SJCRH30 (cell line): ENCODE measurements at regions not wholly inside any gene's neighbourhood (a gene's known extent, or its start where the extent isn't known, plus 50 kb on each side); places are given as distances from the start of the nearest gene placed in this dataset.
A peak's percentile ranks its signal among the peaks of the same experiment; 100 is the strongest.

Source experiments
- DNase-seq, 2 experiments: peaks; one replicate each; pipeline ENCODE4 v3.0.0-alpha.2; 2015 to 2020
- H3K27ac ChIP-seq: fragments of 250-450 bp; sonication (Bioruptor Pico); 2 replicates; pipeline ENCODE4 v1.5.1; 2020; ENCODE audit warnings: mild to moderate bottlenecking, moderate library complexity
- H3K27me3 ChIP-seq: fragments of 250-450 bp; sonication (Bioruptor Pico); 2 replicates; pipeline ENCODE4 v1.5.1; 2020; ENCODE audit warnings: mild to moderate bottlenecking, moderate library complexity
- H3K36me3 ChIP-seq: fragments of 250-450 bp; sonication (Bioruptor Pico); 2 replicates; pipeline ENCODE4 v1.5.1; 2020; ENCODE audit warnings: mild to moderate bottlenecking, moderate library complexity
- H3K4me1 ChIP-seq: fragments of 250-450 bp; sonication (Bioruptor Pico); 2 replicates; pipeline ENCODE4 v1.5.1; 2020; ENCODE audit warnings: mild to moderate bottlenecking, moderate library complexity
- H3K4me3 ChIP-seq: fragments of 250-450 bp; sonication (Bioruptor Pico); 2 replicates; pipeline ENCODE4 v1.5.1; 2020; ENCODE audit warnings: mild to moderate bottlenecking, moderate library complexity
- H3K9me3 ChIP-seq: fragments of 250-450 bp; sonication (Bioruptor Pico); replicated peaks from 2 replicates; pipeline ENCODE4 v1.5.1; 2020; ENCODE audit warnings: mild to moderate bottlenecking, moderate library complexity

- Histone ChIP-seq H3K4me1 (no peaks in the 10 kb centered on the region), H3K4me3 (no peak overlapping the region), H3K27me3 (no peaks in the 10 kb centered on the region), H3K36me3 (no peaks in the 10 kb centered on the region), H3K9me3 (no peaks in the 10 kb centered on the region), H3K27ac (no peak overlapping the region)
- DNase-seq = peak in 1 of 2 experiments; percentile 2
Measured at GRCh38 chr18:54710074-54710899, 118.0 kb upstream of the RAB27B start.

GRCh38 chr18:54710900-54711281 lies 117.4 kb upstream of the RAB27B start:
- Histone ChIP-seq H3K9me3 (no peaks in the 10 kb centered on the region), H3K36me3 (no peaks in the 10 kb centered on the region), H3K27ac (no peak overlapping the region), H3K4me3 (no peak overlapping the region), H3K27me3 (no peaks in the 10 kb centered on the region), H3K4me1 (no peaks in the 10 kb centered on the region)
- DNase-seq = no peak

- H3K27ac ChIP-seq = no peak overlapping the region
Measured at GRCh38 chr18:54712306-54712705, 116.0 kb upstream of the RAB27B start.

GRCh38 chr18:54712758-54713157 lies 115.5 kb upstream of the RAB27B start:
- no peak for DNase-seq
- Histone ChIP-seq H3K4me1 (no peaks in the 10 kb centered on the region), H3K9me3 (no peaks in the 10 kb centered on the region), H3K4me3 (no peak overlapping the region), H3K27ac (no peak overlapping the region), H3K27me3 (no peaks in the 10 kb centered on the region), H3K36me3 (no peaks in the 10 kb centered on the region)

More at GRCh38 chr18:54712306-54712705, 116.0 kb upstream of the RAB27B start:
- DNase-seq = no peak
- H3K36me3 ChIP-seq = no peaks in the 10 kb centered on the region
- H3K27me3 ChIP-seq = no peaks in the 10 kb centered on the region
- H3K4me3 ChIP-seq = no peak overlapping the region
- H3K4me1 ChIP-seq = no peaks in the 10 kb centered on the region
- no peaks in the 10 kb centered on the region for H3K9me3 ChIP-seq

- H3K4me3 ChIP-seq = no peak overlapping the region
- no peaks in the 10 kb centered on the region for H3K27me3 ChIP-seq
- H3K27ac ChIP-seq = no peak overlapping the region
- no peaks in the 10 kb centered on the region for H3K4me1 ChIP-seq
- no peaks in the 10 kb centered on the region for H3K9me3 ChIP-seq
- no peak for DNase-seq
- no peaks in the 10 kb centered on the region for H3K36me3 ChIP-seq
Measured at GRCh38 chr18:54713386-54713785, 114.9 kb upstream of the RAB27B start.

GRCh38 chr18:54714851-54715250 lies 113.4 kb upstream of the RAB27B start:
- Histone ChIP-seq H3K4me3 (no peak overlapping the region), H3K27ac (no peak overlapping the region), H3K36me3 (no peaks in the 10 kb centered on the region), H3K27me3 (no peaks in the 10 kb centered on the region), H3K9me3 (no peaks in the 10 kb centered on the region), H3K4me1 (no peaks in the 10 kb centered on the region)
- no peak for DNase-seq

GRCh38 chr18:54716586-54716985 lies 111.7 kb upstream of the RAB27B start:
- Histone ChIP-seq H3K27me3 (no peaks in the 10 kb centered on the region), H3K27ac (no peak overlapping the region), H3K9me3 (no peaks in the 10 kb centered on the region), H3K36me3 (no peaks in the 10 kb centered on the region), H3K4me3 (no peak overlapping the region), H3K4me1 (no peaks in the 10 kb centered on the region)
- DNase-seq = no peak

- Histone ChIP-seq H3K27me3 (no peaks in the 10 kb centered on the region), H3K4me3 (no peak overlapping the region), H3K4me1 (no peaks in the 10 kb centered on the region), H3K9me3 (no peaks in the 10 kb centered on the region), H3K36me3 (no peaks in the 10 kb centered on the region), H3K27ac (no peak overlapping the region)
- DNase-seq = no peak
Measured at GRCh38 chr18:54717673-54718407, 110.4 kb upstream of the RAB27B start.

- H3K9me3 ChIP-seq = no peaks in the 10 kb centered on the region
- no peaks in the 10 kb centered on the region for H3K27me3 ChIP-seq
- no peak overlapping the region for H3K4me3 ChIP-seq
- H3K27ac ChIP-seq = no peak overlapping the region
- H3K4me1 ChIP-seq = no peaks in the 10 kb centered on the region
- H3K36me3 ChIP-seq = no peaks in the 10 kb centered on the region
- no peak for DNase-seq
Measured at GRCh38 chr18:54718408-54718773, 109.9 kb upstream of the RAB27B start.

- Histone ChIP-seq H3K4me3 (no peak overlapping the region), H3K27ac (no peak overlapping the region), H3K36me3 (no peaks in the 10 kb centered on the region), H3K9me3 (no peaks in the 10 kb centered on the region), H3K27me3 (no peaks in the 10 kb centered on the region), H3K4me1 (no peaks in the 10 kb centered on the region)
- DNase-seq = no peak
Measured at GRCh38 chr18:54720620-54721019, 107.7 kb upstream of the RAB27B start.

- H3K4me1 ChIP-seq = no peaks in the 10 kb centered on the region
Measured at GRCh38 chr18:54726143-54726542, 102.1 kb upstream of the RAB27B start.

GRCh38 chr18:54734059-54734458 lies 94.2 kb upstream of the RAB27B start:
- H3K27me3 ChIP-seq = no peaks in the 10 kb centered on the region
- DNase-seq = peak in 1 of 2 experiments; percentile 5
- H3K4me3 ChIP-seq = no peak overlapping the region
- no peaks in the 10 kb centered on the region for H3K4me1 ChIP-seq
- H3K27ac ChIP-seq = no peak overlapping the region
- no peaks in the 10 kb centered on the region for H3K9me3 ChIP-seq
- H3K36me3 ChIP-seq = no peaks in the 10 kb centered on the region

More at GRCh38 chr18:54726143-54726542, 102.1 kb upstream of the RAB27B start:
- Histone ChIP-seq H3K9me3 (no peaks in the 10 kb centered on the region), H3K4me3 (no peak overlapping the region), H3K27ac (no peak overlapping the region), H3K36me3 (no peaks in the 10 kb centered on the region), H3K27me3 (no peaks in the 10 kb centered on the region)
- DNase-seq = no peak

- Histone ChIP-seq H3K9me3 (no peaks in the 10 kb centered on the region), H3K4me1 (no peaks in the 10 kb centered on the region), H3K36me3 (no peaks in the 10 kb centered on the region), H3K4me3 (no peak overlapping the region), H3K27me3 (no peaks in the 10 kb centered on the region), H3K27ac (no peak overlapping the region)
- no peak for DNase-seq
Measured at GRCh38 chr18:54736981-54737380, 91.3 kb upstream of the RAB27B start.

- H3K27ac ChIP-seq = no peak overlapping the region
- H3K4me3 ChIP-seq = no peak overlapping the region
- H3K9me3 ChIP-seq = no peaks in the 10 kb centered on the region
- H3K4me1 ChIP-seq = no peaks in the 10 kb centered on the region
- H3K36me3 ChIP-seq = no peaks in the 10 kb centered on the region
- H3K27me3 ChIP-seq = no peaks in the 10 kb centered on the region
- no peak for DNase-seq
Measured at GRCh38 chr18:54737986-54738385, 90.3 kb upstream of the RAB27B start.

- Histone ChIP-seq H3K4me3 (no peak overlapping the region), H3K9me3 (no peaks in the 10 kb centered on the region), H3K36me3 (no peaks in the 10 kb centered on the region), H3K27ac (no peak overlapping the region), H3K4me1 (no peaks in the 10 kb centered on the region), H3K27me3 (no peaks in the 10 kb centered on the region)
- DNase-seq = no peak
Measured at GRCh38 chr18:54739476-54739875, 88.8 kb upstream of the RAB27B start.
